ENCODE measurements at regions not wholly inside any gene's neighbourhood (a gene's known extent, or its start where the extent isn't known, plus 50 kb on each side); places are given as distances from the start of the nearest gene placed in this dataset.

DNA sequence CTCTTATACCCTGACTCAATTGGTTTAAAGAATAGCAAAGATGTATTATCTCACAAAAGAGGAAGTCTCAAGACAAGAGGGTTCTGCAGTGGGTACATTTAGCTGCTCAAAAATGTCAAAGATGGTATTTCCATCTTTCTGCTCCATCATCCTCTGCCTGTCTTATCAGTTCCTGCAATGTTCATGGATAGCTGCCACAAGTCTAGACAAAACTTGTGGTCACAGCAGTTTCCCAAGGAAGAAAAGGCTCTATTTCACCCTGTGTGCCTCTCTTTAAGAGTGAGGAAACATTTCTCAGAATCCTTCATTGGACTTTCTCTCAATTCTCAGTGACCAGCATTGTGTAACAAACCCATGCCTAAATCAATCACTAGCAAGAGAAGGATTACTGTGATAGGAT is 634.2 kb upstream of the AUTS2 start:
- POLR2A ChIA-PET (ENCODE audit: unreplicated experiment): no interaction called here
- Histone ChIP-seq H4K20me1 (ENCODE audit: low read length) (no peaks in the 10 kb centered on the region), H3K36me3 (ENCODE audit: low read depth, low read length) (no peaks in the 10 kb centered on the region), H3K27me3 (ENCODE audit: low read length) (no peaks in the 10 kb centered on the region), H3K9ac (ENCODE audit: low read length) (no peak overlapping the region), H3F3A (ENCODE audit: low read length, unreplicated experiment) (no peaks in the 10 kb centered on the region), H3K9me3 (ENCODE audit: low read length) (no peaks in the 10 kb centered on the region), H3K4me3 (ENCODE audit: low read length) (no peak overlapping the region), H3K79me2 (ENCODE audit: low read length) (no peaks in the 10 kb centered on the region), H3K4me2 (ENCODE audit: low read length) (no peak overlapping the region), H3K4me1 (ENCODE audit: insufficient read depth, low read length) (no peaks in the 10 kb centered on the region), H3K9me2 (replicated peaks; ENCODE audit: low read length) (no peaks in the 10 kb centered on the region), H3K27ac (ENCODE audit: low read length) (no peak overlapping the region), H2AFZ (ENCODE audit: low read length) (no peak overlapping the region)
- intact Hi-C loops (cut with micrococcal nuclease): no loop called here
- no peak for DNase-seq
- CTCF ChIA-PET: no interaction called here
- BruUV-seq (replicated peaks): no TSS peak
- no peak for TF ChIP-seq EZH2phosphoT487 (IDR thresholded peaks at IDR 0.05; ENCODE audit: borderline replicate concordance, low read length)
- TF ChIP-seq EZH2 (IDR thresholded peaks at IDR 0.05; ENCODE audit: low read length, unreplicated experiment): no peak
- no peak for TF ChIP-seq CTCF (conservative IDR thresholded peaks at IDR 0.05; ENCODE audit: low read depth, low read length)
- ATAC-seq: no peak

DNA sequence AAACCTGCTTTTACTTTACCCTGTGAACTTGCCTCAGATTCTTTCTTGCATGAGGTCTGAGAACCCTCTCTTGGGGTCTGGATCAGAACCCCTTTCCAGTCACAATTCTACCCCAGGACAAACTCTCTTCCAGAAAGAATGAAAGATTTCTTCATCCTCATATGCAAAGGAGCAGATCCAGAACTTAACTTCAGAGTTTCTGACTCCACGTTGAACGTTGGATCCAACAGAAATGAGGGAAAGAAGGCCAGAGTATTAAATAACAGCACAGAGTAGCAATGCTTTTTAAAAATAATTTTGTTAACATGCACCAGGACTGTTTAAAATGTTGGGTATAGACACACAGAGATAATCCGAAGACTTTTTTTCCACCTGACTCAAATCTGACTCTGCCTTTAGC is 632.9 kb upstream of the AUTS2 start:
- H2AFZ ChIP-seq (ENCODE audit: low read length): no peak overlapping the region
- no TSS peak for BruUV-seq (replicated peaks)
- intact Hi-C loops (cut with micrococcal nuclease): no loop called here
- no peak overlapping the region for H3K4me2 ChIP-seq (ENCODE audit: low read length)
- no peaks in the 10 kb centered on the region for H3F3A ChIP-seq (ENCODE audit: low read length, unreplicated experiment)
- H3K9me2 ChIP-seq (replicated peaks; ENCODE audit: low read length): no peaks in the 10 kb centered on the region
- H3K9me3 ChIP-seq (ENCODE audit: low read length): 0 out of 2 replicates have a peak, but pooled peaks cover 3% of the 10 kb centered on the region
- CTCF ChIA-PET: no interaction called here
- H3K4me3 ChIP-seq (ENCODE audit: low read length): no peak overlapping the region
- DNase-seq (no peak), ATAC-seq (no peak)
- no peak overlapping the region for H3K9ac ChIP-seq (ENCODE audit: low read length)
- H3K79me2 ChIP-seq (ENCODE audit: low read length): no peaks in the 10 kb centered on the region
- no peak for TF ChIP-seq EZH2 (IDR thresholded peaks at IDR 0.05; ENCODE audit: low read length, unreplicated experiment)
- no peak for TF ChIP-seq CTCF (conservative IDR thresholded peaks at IDR 0.05; ENCODE audit: low read depth, low read length)
- no peak for TF ChIP-seq EZH2phosphoT487 (IDR thresholded peaks at IDR 0.05; ENCODE audit: borderline replicate concordance, low read length)
- POLR2A ChIA-PET (ENCODE audit: unreplicated experiment): no interaction called here
- no peaks in the 10 kb centered on the region for H3K36me3 ChIP-seq (ENCODE audit: low read depth, low read length)
- no peaks in the 10 kb centered on the region for H4K20me1 ChIP-seq (ENCODE audit: low read length)
- no peak overlapping the region for H3K27ac ChIP-seq (ENCODE audit: low read length)
- H3K4me1 ChIP-seq (ENCODE audit: insufficient read depth, low read length): no peaks in the 10 kb centered on the region
- no peaks in the 10 kb centered on the region for H3K27me3 ChIP-seq (ENCODE audit: low read length)

- Histone ChIP-seq H4K20me1 (ENCODE audit: low read length) (no peaks in the 10 kb centered on the region), H3K27ac (ENCODE audit: low read length) (no peak overlapping the region), H2AFZ (ENCODE audit: low read length) (no peak overlapping the region), H3K4me2 (ENCODE audit: low read length) (no peak overlapping the region), H3F3A (ENCODE audit: low read length, unreplicated experiment) (no peaks in the 10 kb centered on the region), H3K27me3 (ENCODE audit: low read length) (no peaks in the 10 kb centered on the region), H3K4me1 (ENCODE audit: insufficient read depth, low read length) (no peaks in the 10 kb centered on the region), H3K9me2 (replicated peaks; ENCODE audit: low read length) (no peaks in the 10 kb centered on the region), H3K9me3 (ENCODE audit: low read length) (0 out of 2 replicates have a peak, but pooled peaks cover 3% of the 10 kb centered on the region), H3K9ac (ENCODE audit: low read length) (no peak overlapping the region), H3K36me3 (ENCODE audit: low read depth, low read length) (no peaks in the 10 kb centered on the region), H3K79me2 (ENCODE audit: low read length) (no peaks in the 10 kb centered on the region), H3K4me3 (ENCODE audit: low read length) (no peak overlapping the region)
- ChIA-PET POLR2A (ENCODE audit: unreplicated experiment) (no interaction called here), CTCF (no interaction called here)
- BruUV-seq (replicated peaks): no TSS peak
- no peak for ATAC-seq
- intact Hi-C loops (cut with micrococcal nuclease): no loop called here
- TF ChIP-seq CTCF (conservative IDR thresholded peaks at IDR 0.05; ENCODE audit: low read depth, low read length) (no peak), EZH2phosphoT487 (IDR thresholded peaks at IDR 0.05; ENCODE audit: borderline replicate concordance, low read length) (no peak), EZH2 (IDR thresholded peaks at IDR 0.05; ENCODE audit: low read length, unreplicated experiment) (no peak)
- DNase-seq: no peak
These were observed 630.7 kb upstream of the AUTS2 start for GRCh38 chr7:68967598-68967997.
